ENCODE measurements at regions not wholly inside any gene's neighbourhood (a gene's known extent, or its start where the extent isn't known, plus 50 kb on each side); places are given as distances from the start of the nearest gene placed in this dataset.

DNA sequence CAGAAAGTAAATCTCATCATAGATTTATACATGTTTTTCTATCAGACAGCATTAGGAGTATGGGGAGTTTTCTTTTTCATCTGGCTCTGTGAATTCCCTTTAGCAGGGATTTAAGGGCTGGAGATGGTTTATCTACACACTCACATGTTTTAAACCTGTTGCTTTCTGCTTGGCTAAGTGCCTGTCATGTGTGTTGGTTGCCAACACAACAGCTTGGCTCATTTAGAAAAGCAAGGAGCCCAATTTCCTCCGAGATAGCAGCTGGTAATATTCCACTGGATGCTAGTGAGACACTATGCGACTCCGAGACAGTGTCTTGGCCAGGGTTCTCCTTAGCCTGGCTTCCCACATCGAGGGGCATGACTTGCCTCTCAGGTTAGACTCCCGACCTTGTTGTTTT, 83.3 kb downstream of the KLF5 start:
- H4K20me1 ChIP-seq (ENCODE audit: insufficient read depth, low read length) = no peaks in the 10 kb centered on the region
- peaks cover 4% of the 10 kb centered on the region for H3K4me1 ChIP-seq (ENCODE audit: insufficient read depth, low read length)
- peak overlapping the region; percentile 5 for H3K9ac ChIP-seq (ENCODE audit: low read length)
- H3K4me3 Mint-ChIP-seq (ENCODE audit: unreplicated experiment) = no peak overlapping the region
- H2AFZ ChIP-seq (ENCODE audit: low read depth, low read length) = peak overlapping the region; percentile 5
- no peak for DNase-seq (ENCODE audit: low read depth)
- peak overlapping the region; percentile 80 for H3K4me2 ChIP-seq (ENCODE audit: low read length)
- H3K36me3 Mint-ChIP-seq (ENCODE audit: low read depth, unreplicated experiment) = no peaks in the 10 kb centered on the region
- H3K9me3 ChIP-seq (ENCODE audit: insufficient read depth, low read depth, low read length) = no peaks in the 10 kb centered on the region
- no peaks in the 10 kb centered on the region for H3K79me2 ChIP-seq (ENCODE audit: insufficient read depth, low read length)
- H3K27ac ChIP-seq (ENCODE audit: low read depth, low read length) = no peak overlapping the region
- no peaks in the 10 kb centered on the region for H3K27me3 ChIP-seq (ENCODE audit: insufficient read depth, low read length)
- no peaks in the 10 kb centered on the region for H3K27me3 Mint-ChIP-seq (ENCODE audit: low read depth, unreplicated experiment)
- no peak overlapping the region for H3K27ac Mint-ChIP-seq (ENCODE audit: unreplicated experiment)
- peaks cover 20% of the 10 kb centered on the region for H3K4me1 Mint-ChIP-seq (ENCODE audit: low read depth, unreplicated experiment)
- FAIRE-seq = no peak
- H3K9me3 Mint-ChIP-seq (ENCODE audit: unreplicated experiment) = peaks cover 1% of the 10 kb centered on the region
- H3K36me3 ChIP-seq (ENCODE audit: insufficient read depth, low read length) = no peaks in the 10 kb centered on the region
- H3K4me3 ChIP-seq (ENCODE audit: insufficient read depth, low read depth, low read length) = no peak overlapping the region
- TF ChIP-seq, protein P1, sequence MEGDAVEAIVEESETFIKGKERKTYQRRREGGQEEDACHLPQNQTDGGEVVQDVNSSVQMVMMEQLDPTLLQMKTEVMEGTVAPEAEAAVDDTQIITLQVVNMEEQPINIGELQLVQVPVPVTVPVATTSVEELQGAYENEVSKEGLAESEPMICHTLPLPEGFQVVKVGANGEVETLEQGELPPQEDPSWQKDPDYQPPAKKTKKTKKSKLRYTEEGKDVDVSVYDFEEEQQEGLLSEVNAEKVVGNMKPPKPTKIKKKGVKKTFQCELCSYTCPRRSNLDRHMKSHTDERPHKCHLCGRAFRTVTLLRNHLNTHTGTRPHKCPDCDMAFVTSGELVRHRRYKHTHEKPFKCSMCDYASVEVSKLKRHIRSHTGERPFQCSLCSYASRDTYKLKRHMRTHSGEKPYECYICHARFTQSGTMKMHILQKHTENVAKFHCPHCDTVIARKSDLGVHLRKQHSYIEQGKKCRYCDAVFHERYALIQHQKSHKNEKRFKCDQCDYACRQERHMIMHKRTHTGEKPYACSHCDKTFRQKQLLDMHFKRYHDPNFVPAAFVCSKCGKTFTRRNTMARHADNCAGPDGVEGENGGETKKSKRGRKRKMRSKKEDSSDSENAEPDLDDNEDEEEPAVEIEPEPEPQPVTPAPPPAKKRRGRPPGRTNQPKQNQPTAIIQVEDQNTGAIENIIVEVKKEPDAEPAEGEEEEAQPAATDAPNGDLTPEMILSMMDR (IDR thresholded peaks at IDR 0.05; ENCODE audit: insufficient read depth, low read depth, low read length) = no peak
- no peak for TF ChIP-seq EZH2 (IDR thresholded peaks at IDR 0.05; ENCODE audit: insufficient read depth, low read length)

DNA sequence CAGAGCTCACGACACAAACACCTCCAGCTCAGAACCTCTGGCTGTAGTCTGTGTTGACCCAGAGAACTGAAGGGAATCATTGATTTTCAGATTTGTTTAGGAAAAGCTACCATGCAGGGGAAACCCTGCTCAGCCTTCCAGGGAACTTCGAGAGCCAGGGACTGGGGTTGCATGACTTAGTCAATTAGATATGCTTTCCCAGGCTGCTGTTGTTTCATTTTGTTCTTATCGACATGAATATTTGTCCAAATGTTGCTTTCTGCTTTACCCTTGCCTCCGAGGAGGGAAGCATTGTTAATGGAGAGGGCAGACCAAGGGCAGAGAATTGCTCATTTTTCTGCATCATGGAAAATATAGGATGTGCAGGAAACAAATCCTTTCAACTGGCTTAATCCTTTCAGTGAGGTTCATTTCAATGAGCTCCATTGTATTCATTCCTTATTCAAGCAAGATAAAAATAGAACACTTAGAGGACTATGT, 82.5 kb downstream of the KLF5 start:
- Mint-ChIP-seq H3K36me3 (ENCODE audit: low read depth, unreplicated experiment) (no peaks in the 10 kb centered on the region), H3K4me1 (ENCODE audit: low read depth, unreplicated experiment) (peaks cover 14% of the 10 kb centered on the region), H3K27me3 (ENCODE audit: low read depth, unreplicated experiment) (no peaks in the 10 kb centered on the region), H3K27ac (ENCODE audit: unreplicated experiment) (no peak overlapping the region), H3K4me3 (ENCODE audit: unreplicated experiment) (no peak overlapping the region), H3K9me3 (ENCODE audit: unreplicated experiment) (no peaks in the 10 kb centered on the region)
- peak; percentile 57 for DNase-seq (ENCODE audit: low read depth)
- H3K4me3 ChIP-seq (ENCODE audit: insufficient read depth, low read depth, low read length) = peak overlapping the region; percentile 34
- no peak for TF ChIP-seq EZH2 (IDR thresholded peaks at IDR 0.05; ENCODE audit: insufficient read depth, low read length)
- TF ChIP-seq, protein P1 (IDR thresholded peaks at IDR 0.05; ENCODE audit: insufficient read depth, low read depth, low read length) = no peak
- no peaks in the 10 kb centered on the region for H4K20me1 ChIP-seq (ENCODE audit: insufficient read depth, low read length)
- peak overlapping the region; percentile 65 for H2AFZ ChIP-seq (ENCODE audit: low read depth, low read length)
- H3K27ac ChIP-seq (ENCODE audit: low read depth, low read length) = no peak overlapping the region
- peak; percentile 45 for FAIRE-seq
- H3K27me3 ChIP-seq (ENCODE audit: insufficient read depth, low read length) = no peaks in the 10 kb centered on the region
- H3K9ac ChIP-seq (ENCODE audit: low read length) = peak overlapping the region; percentile 5
- no peaks in the 10 kb centered on the region for H3K79me2 ChIP-seq (ENCODE audit: insufficient read depth, low read length)
- no peaks in the 10 kb centered on the region for H3K36me3 ChIP-seq (ENCODE audit: insufficient read depth, low read length)
- H3K9me3 ChIP-seq (ENCODE audit: insufficient read depth, low read depth, low read length) = no peaks in the 10 kb centered on the region
- peak overlapping the region; percentile 80 for H3K4me2 ChIP-seq (ENCODE audit: low read length)
- peaks cover 4% of the 10 kb centered on the region for H3K4me1 ChIP-seq (ENCODE audit: insufficient read depth, low read length)

DNA sequence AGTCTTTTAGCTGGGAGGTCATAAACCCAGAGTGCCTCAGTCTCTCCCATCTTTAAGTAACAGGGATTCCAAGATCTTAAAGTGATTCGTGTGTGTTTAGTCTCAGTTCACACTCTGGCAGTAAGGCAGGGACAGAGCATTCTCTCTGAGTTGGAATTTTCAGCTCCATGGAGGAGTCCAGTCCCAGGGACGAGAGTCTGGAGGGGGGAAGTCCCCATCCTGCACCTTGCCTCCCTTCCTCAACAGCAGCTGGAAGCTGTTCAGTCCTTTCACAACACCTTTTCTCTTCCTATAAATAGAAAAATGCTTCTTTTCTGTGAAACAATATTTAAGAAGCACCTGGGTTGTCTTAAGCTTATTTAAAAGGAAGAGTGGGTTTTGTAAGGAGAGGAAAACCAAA, 82.0 kb downstream of the KLF5 start:
- Mint-ChIP-seq H3K36me3 (ENCODE audit: low read depth, unreplicated experiment) (no peaks in the 10 kb centered on the region), H3K27ac (ENCODE audit: unreplicated experiment) (no peak overlapping the region), H3K27me3 (ENCODE audit: low read depth, unreplicated experiment) (no peaks in the 10 kb centered on the region), H3K4me1 (ENCODE audit: low read depth, unreplicated experiment) (peaks cover 14% of the 10 kb centered on the region), H3K4me3 (ENCODE audit: unreplicated experiment) (no peak overlapping the region), H3K9me3 (ENCODE audit: unreplicated experiment) (no peaks in the 10 kb centered on the region)
- no peaks in the 10 kb centered on the region for H3K9me3 ChIP-seq (ENCODE audit: insufficient read depth, low read depth, low read length)
- peak overlapping the region; percentile 5 for H3K9ac ChIP-seq (ENCODE audit: low read length)
- DNase-seq (ENCODE audit: low read depth) = no peak
- H3K27me3 ChIP-seq (ENCODE audit: insufficient read depth, low read length) = no peaks in the 10 kb centered on the region
- no peaks in the 10 kb centered on the region for H3K79me2 ChIP-seq (ENCODE audit: insufficient read depth, low read length)
- FAIRE-seq = no peak
- H3K4me2 ChIP-seq (ENCODE audit: low read length) = peak overlapping the region; percentile 80
- H4K20me1 ChIP-seq (ENCODE audit: insufficient read depth, low read length) = no peaks in the 10 kb centered on the region
- H3K4me1 ChIP-seq (ENCODE audit: insufficient read depth, low read length) = peaks cover 4% of the 10 kb centered on the region
- H3K36me3 ChIP-seq (ENCODE audit: insufficient read depth, low read length) = no peaks in the 10 kb centered on the region
- no peak for TF ChIP-seq EZH2 (IDR thresholded peaks at IDR 0.05; ENCODE audit: insufficient read depth, low read length)
- TF ChIP-seq, protein P1 (IDR thresholded peaks at IDR 0.05; ENCODE audit: insufficient read depth, low read depth, low read length) = no peak
- H3K27ac ChIP-seq (ENCODE audit: low read depth, low read length) = no peak overlapping the region
- peak overlapping the region; percentile 65 for H2AFZ ChIP-seq (ENCODE audit: low read depth, low read length)
- no peak overlapping the region for H3K4me3 ChIP-seq (ENCODE audit: insufficient read depth, low read depth, low read length)
